Endothelial cell of umbilical vein (primary cell): ENCODE measurements at regions not wholly inside any gene's neighbourhood (a gene's known extent, or its start where the extent isn't known, plus 50 kb on each side); places are given as distances from the start of the nearest gene placed in this dataset.

Experiments
- BruUV-seq: library from RNA; stranded (reverse); fragments of 400-500 nt; replicated peaks from 2 replicates; lab custom pipeline; 2021; lab: Mats Ljungman, UMichigan
- CTCF ChIA-PET: fragments of 300-600, 350-600 bp; sonication (Branson Sonifier 250); formaldehyde crosslinking; loops from one replicate; lab custom pipeline; 2021; ENCODE audit warnings: antibody characterized with exemption, inconsistent platforms; lab: Charles Lee
- POLR2A ChIA-PET: fragments of 300-600, 350-600 bp; sonication (Branson Sonifier 250); formaldehyde crosslinking; loops from one replicate; lab custom pipeline; 2021; ENCODE audit warnings: antibody characterized with exemption, inconsistent platforms; lab: Charles Lee
- DNase-seq: peaks from one replicate; pipeline ENCODE4 v3.0.0-alpha.2; 2011; ENCODE audit warnings: low read depth, low spot score
- FAIRE-seq: peaks from 2 replicates; lab custom pipeline; 2011; peaks lifted over from hg19 to GRCh38; lab: Jason Lieb, UNC
- H2AFZ ChIP-seq: 2 replicates; pipeline ENCODE4 v1.6.0; 2012; ENCODE audit warnings: low read depth, low read length, control low read depth, inconsistent platforms
- H3K27ac ChIP-seq: 2 replicates; pipeline ENCODE4 v1.5.1; 2011; ENCODE audit warnings: low read depth, mild to moderate bottlenecking, control low read depth, low read length, moderate library complexity; ENCODE audit not compliant: insufficient read depth
- H3K27me3 ChIP-seq, 2 experiments: 2 replicates each; pipeline versions ENCODE4 v1.6.0 to v1.6.1; 2011; ENCODE audit warnings: low read length in 2 of 2, mixed read lengths in 1 of 2; ENCODE audit not compliant: control insufficient read depth in 2 of 2, insufficient read depth in 2 of 2
- H3K36me3 ChIP-seq, 2 experiments: 2 replicates in 1 of 2; 3 replicates in 1 of 2; pipeline ENCODE4 v1.5.1; 2011; ENCODE audit warnings: low read length in 2 of 2, mild to moderate bottlenecking in 1 of 2, moderate library complexity in 1 of 2; ENCODE audit not compliant: control insufficient read depth in 2 of 2, insufficient read depth in 2 of 2; ENCODE audit errors: extremely low read depth in 1 of 2
- H3K4me1 ChIP-seq: 3 replicates; pipeline ENCODE4 v1.5.1; 2011; ENCODE audit warnings: mild to moderate bottlenecking, low read length; ENCODE audit not compliant: control insufficient read depth, insufficient read depth; ENCODE audit errors: extremely low read depth
- H3K4me2 ChIP-seq: 2 replicates; pipeline ENCODE4 v1.6.1; 2011; ENCODE audit warnings: low read length, control low read depth, mixed read lengths; ENCODE audit not compliant: insufficient read depth
- H3K4me3 ChIP-seq, 3 experiments: fragments of 200-600 bp in 1 of 3; sonication (generic), shearing (Covaris generic) in 1 of 3; replicated peaks in 1 of 3; 2 replicates each; pipeline ENCODE4 v1.5.1; 2011 to 2016; ENCODE audit warnings: control low read depth in 3 of 3, low read length in 3 of 3, mild to moderate bottlenecking in 2 of 3, inconsistent platforms in 1 of 3, low read depth in 1 of 3, moderate library complexity in 1 of 3; ENCODE audit not compliant: insufficient read depth in 1 of 3
- H3K79me2 ChIP-seq: 2 replicates; pipeline ENCODE4 v1.6.0; 2012; ENCODE audit warnings: low read length, inconsistent platforms; ENCODE audit not compliant: control insufficient read depth, insufficient read depth
- H3K9ac ChIP-seq: replicated peaks from 2 replicates; pipeline ENCODE3; 2011; ENCODE audit warnings: low read length, control low read depth; ENCODE audit not compliant: insufficient read depth; ENCODE audit errors: extremely low read depth
- H3K9me1 ChIP-seq: replicated peaks from 3 replicates; pipeline ENCODE4 v1.6.0; 2011; ENCODE audit warnings: mild to moderate bottlenecking, low read length; ENCODE audit not compliant: control insufficient read depth, insufficient read depth; ENCODE audit errors: extremely low read depth
- H3K9me3 ChIP-seq: replicated peaks from 2 replicates; pipeline ENCODE4 v1.5.1; 2012; ENCODE audit warnings: low read length, inconsistent platforms; ENCODE audit not compliant: control insufficient read depth, insufficient read depth
- H4K20me1 ChIP-seq: replicated peaks from 2 replicates; pipeline ENCODE3; 2011; ENCODE audit warnings: mild to moderate bottlenecking, low read length; ENCODE audit not compliant: control insufficient read depth, insufficient read depth; ENCODE audit errors: extremely low read depth
- EZH2 ChIP-seq: IDR thresholded peaks from 2 replicates; pipeline ENCODE4 v1.6.1; 2012; ENCODE audit warnings: borderline replicate concordance, low read depth, mild to moderate bottlenecking, moderate library complexity, low read length, inconsistent platforms; ENCODE audit not compliant: severe bottlenecking
- FOS ChIP-seq: IDR thresholded peaks from 2 replicates; pipeline ENCODE4 v1.6.1; 2011; ENCODE audit warnings: mild to moderate bottlenecking, low read length, moderate library complexity, borderline replicate concordance; ENCODE audit not compliant: insufficient read depth
- GATA2 ChIP-seq: IDR thresholded peaks from 2 replicates; pipeline ENCODE4 v1.7.0; 2011; ENCODE audit warnings: low read depth, mild to moderate bottlenecking, moderate library complexity, mixed read lengths, low read length; ENCODE audit not compliant: insufficient read length, insufficient read depth
- JUN ChIP-seq: IDR thresholded peaks from 2 replicates; pipeline ENCODE4 v1.6.1; 2011; ENCODE audit warnings: borderline replicate concordance, low read depth; ENCODE audit not compliant: insufficient read length, insufficient read depth
- MYC ChIP-seq: IDR thresholded peaks from one replicate; pipeline ENCODE4 v1.6.1; 2011; ENCODE audit warnings: mild to moderate bottlenecking, low read depth, low read length
- POLR2A ChIP-seq: IDR thresholded peaks from 2 replicates; pipeline ENCODE4 v1.6.1; 2012; ENCODE audit warnings: low read depth, mild to moderate bottlenecking, control low read depth, low read length
- POLR2AphosphoS5 ChIP-seq: IDR thresholded peaks from 2 replicates; pipeline ENCODE4 v1.6.1; 2012; ENCODE audit warnings: low read depth, mild to moderate bottlenecking, control low read depth, low read length, moderate library complexity; ENCODE audit not compliant: insufficient read depth
- dilution Hi-C: fragments of 300-500 bp; cut with MboI; formaldehyde crosslinking; loops from one replicate; pipeline ENCODE4 v1.15.0; 2019; ENCODE audit warnings: low sequenced_read_pairs; ENCODE audit not compliant: extremely low pct_ligation_motif_present
- intact Hi-C: fragments of 100-400 bp; cut with micrococcal nuclease; formaldehyde crosslinking; loops from one replicate; pipeline ENCODE4 v1.10.0; 2022
- TF ChIP-seq, protein P1 (sequence below), 2 donors: IDR thresholded peaks; 1 replicate in 1 of 2; 2 replicates in 1 of 2; pipeline ENCODE4 v1.5.1; 2011; ENCODE audit warnings: low read length in 2 of 2, mild to moderate bottlenecking in 2 of 2, moderate library complexity in 2 of 2, control low read depth in 1 of 2, inconsistent platforms in 1 of 2, low read depth in 1 of 2; ENCODE audit not compliant: insufficient read depth in 1 of 2; ENCODE audit errors: extremely low read depth in 1 of 2
- TF ChIP-seq, protein P2 (sequence below): IDR thresholded peaks from 2 replicates; pipeline ENCODE4 v1.6.1; 2011; ENCODE audit not compliant: insufficient read depth, insufficient read length

DNA sequence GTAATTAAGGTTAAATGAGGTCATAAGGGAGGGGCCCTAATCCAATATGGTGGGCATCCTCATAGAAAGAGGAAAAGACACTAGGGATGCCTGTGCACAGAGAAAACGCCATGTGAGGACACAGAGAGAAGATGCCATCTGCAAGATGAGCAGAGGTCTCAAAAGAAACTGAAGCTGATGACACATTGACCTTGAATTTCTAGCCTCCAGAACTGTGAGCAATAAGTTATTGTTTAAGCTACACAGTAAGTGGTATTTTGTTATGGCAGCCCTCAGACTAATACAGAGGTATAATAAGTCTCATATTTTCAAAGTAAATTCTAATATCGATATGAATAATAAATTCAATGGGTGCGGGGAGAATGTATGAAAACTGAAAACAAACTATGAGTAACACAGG, 169.9 kb downstream of the UGT8 start:
- no peak overlapping the region for H3K27ac ChIP-seq
- H2AFZ ChIP-seq: no peak overlapping the region
- H3K27me3 ChIP-seq: no peaks in the 10 kb centered on the region
- H3K9ac ChIP-seq: no peak overlapping the region
- H3K9me1 ChIP-seq: no peaks in the 10 kb centered on the region
- H3K4me3 ChIP-seq: no peak overlapping the region
- intact Hi-C loops: no loop called here
- TF ChIP-seq GATA2 (no peak), JUN (no peak)
- H3K9me3 ChIP-seq: no peaks in the 10 kb centered on the region
- no peak for DNase-seq
- POLR2A ChIA-PET: no interaction called here
- BruUV-seq: no TSS peak
- no peaks in the 10 kb centered on the region for H3K4me1 ChIP-seq
- no peaks in the 10 kb centered on the region for H3K36me3 ChIP-seq
- H3K79me2 ChIP-seq: no peaks in the 10 kb centered on the region
- no peak for FAIRE-seq
- no peaks in the 10 kb centered on the region for H4K20me1 ChIP-seq
- H3K4me2 ChIP-seq: no peak overlapping the region
- CTCF ChIA-PET: no interaction called here
- dilution Hi-C loops: no loop called here

DNA sequence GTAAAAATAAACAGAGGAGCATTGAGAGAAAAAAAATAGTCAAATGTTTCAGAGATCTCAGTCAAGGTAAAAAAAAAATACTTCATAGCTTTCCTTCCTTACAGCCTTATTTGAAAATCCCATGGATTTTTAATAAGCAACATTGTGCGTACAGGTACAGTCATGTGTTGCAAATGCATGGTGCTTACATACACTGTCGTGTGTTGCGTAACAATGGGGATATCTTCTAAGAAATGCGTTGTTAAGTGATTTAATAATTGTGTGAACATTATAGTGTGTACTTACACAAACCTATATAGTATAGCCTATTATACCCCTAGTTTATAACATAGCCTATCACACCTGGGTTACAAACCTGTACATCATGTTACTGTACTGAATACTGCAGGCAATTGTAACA, 172.0 kb downstream of the UGT8 start:
- H3K79me2 ChIP-seq: no peaks in the 10 kb centered on the region
- BruUV-seq: no TSS peak
- ChIA-PET CTCF (no interaction called here), POLR2A (no interaction called here)
- intact Hi-C loops (no loop called here), dilution Hi-C loops (no loop called here)
- no peaks in the 10 kb centered on the region for H3K27me3 ChIP-seq
- H3K27ac ChIP-seq: no peak overlapping the region
- DNase-seq (no peak), FAIRE-seq (no peak)
- no peak overlapping the region for H2AFZ ChIP-seq
- no peaks in the 10 kb centered on the region for H4K20me1 ChIP-seq
- TF ChIP-seq GATA2: no peak
- TF ChIP-seq FOS: no peak
- TF ChIP-seq POLR2AphosphoS5: no peak
- no peak for TF ChIP-seq EZH2
- TF ChIP-seq, protein P1, sequence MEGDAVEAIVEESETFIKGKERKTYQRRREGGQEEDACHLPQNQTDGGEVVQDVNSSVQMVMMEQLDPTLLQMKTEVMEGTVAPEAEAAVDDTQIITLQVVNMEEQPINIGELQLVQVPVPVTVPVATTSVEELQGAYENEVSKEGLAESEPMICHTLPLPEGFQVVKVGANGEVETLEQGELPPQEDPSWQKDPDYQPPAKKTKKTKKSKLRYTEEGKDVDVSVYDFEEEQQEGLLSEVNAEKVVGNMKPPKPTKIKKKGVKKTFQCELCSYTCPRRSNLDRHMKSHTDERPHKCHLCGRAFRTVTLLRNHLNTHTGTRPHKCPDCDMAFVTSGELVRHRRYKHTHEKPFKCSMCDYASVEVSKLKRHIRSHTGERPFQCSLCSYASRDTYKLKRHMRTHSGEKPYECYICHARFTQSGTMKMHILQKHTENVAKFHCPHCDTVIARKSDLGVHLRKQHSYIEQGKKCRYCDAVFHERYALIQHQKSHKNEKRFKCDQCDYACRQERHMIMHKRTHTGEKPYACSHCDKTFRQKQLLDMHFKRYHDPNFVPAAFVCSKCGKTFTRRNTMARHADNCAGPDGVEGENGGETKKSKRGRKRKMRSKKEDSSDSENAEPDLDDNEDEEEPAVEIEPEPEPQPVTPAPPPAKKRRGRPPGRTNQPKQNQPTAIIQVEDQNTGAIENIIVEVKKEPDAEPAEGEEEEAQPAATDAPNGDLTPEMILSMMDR (IDR thresholded peaks at IDR 0.05; ENCODE audit: extremely low read depth in 1 of 2, insufficient read depth in 1 of 2, low read depth in 1 of 2, low read length in 2 of 2): no peak
- TF ChIP-seq POLR2A: no peak
- TF ChIP-seq, protein P2, sequence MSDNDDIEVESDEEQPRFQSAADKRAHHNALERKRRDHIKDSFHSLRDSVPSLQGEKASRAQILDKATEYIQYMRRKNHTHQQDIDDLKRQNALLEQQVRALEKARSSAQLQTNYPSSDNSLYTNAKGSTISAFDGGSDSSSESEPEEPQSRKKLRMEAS: no peak
- no peak for TF ChIP-seq JUN
- no peak for TF ChIP-seq MYC
- H3K36me3 ChIP-seq: no peaks in the 10 kb centered on the region
- H3K9me1 ChIP-seq: no peaks in the 10 kb centered on the region
- no peak overlapping the region for H3K4me2 ChIP-seq
- no peak overlapping the region for H3K4me3 ChIP-seq
- H3K9ac ChIP-seq: no peak overlapping the region
- H3K9me3 ChIP-seq: no peaks in the 10 kb centered on the region
- no peaks in the 10 kb centered on the region for H3K4me1 ChIP-seq
